MM.1S (cell line): ENCODE measurements at regions not wholly inside any gene's neighbourhood (a gene's known extent, or its start where the extent isn't known, plus 50 kb on each side); places are given as distances from the start of the nearest gene placed in this dataset.

Source experiments
- DNase-seq: peaks from one replicate; pipeline ENCODE4 v3.0.0-alpha.2; 2015
- H2AFZ ChIP-seq: fragments of 300-600 bp; sonication (generic); 2 replicates; pipeline ENCODE4 v1.6.0; 2016; ENCODE audit warnings: antibody characterized with exemption, low read length
- H3F3A ChIP-seq: fragments of 300-600 bp; sonication (generic); 2 replicates; pipeline ENCODE4 v1.6.1; 2016; ENCODE audit warnings: mild to moderate bottlenecking, antibody characterized with exemption, low read length, moderate library complexity, mixed read lengths; ENCODE audit not compliant: insufficient read depth
- H3K27ac ChIP-seq: fragments of 300-600 bp; sonication (generic); 2 replicates; pipeline ENCODE4 v1.5.1; 2016; ENCODE audit warnings: mild to moderate bottlenecking, low read length
- H3K27me3 ChIP-seq: fragments of 300-600 bp; sonication (generic); replicated peaks from 2 replicates; pipeline ENCODE4 v1.6.0; 2016; ENCODE audit warnings: low read length; ENCODE audit not compliant: insufficient read depth
- H3K36me3 ChIP-seq: fragments of 300-600 bp; sonication (generic); replicated peaks from 2 replicates; pipeline ENCODE4 v1.6.1; 2016; ENCODE audit warnings: mild to moderate bottlenecking, low read length, mixed read lengths; ENCODE audit not compliant: insufficient read depth
- H3K4me1 ChIP-seq: fragments of 300-600 bp; sonication (generic); 2 replicates; pipeline ENCODE4 v1.6.1; 2016; ENCODE audit warnings: low read length, mixed read lengths
- H3K4me2 ChIP-seq: fragments of 300-600 bp; sonication (generic); 2 replicates; pipeline ENCODE4 v1.6.0; 2016; ENCODE audit warnings: low read depth, low read length
- H3K4me3 ChIP-seq: fragments of 300-600 bp; sonication (generic); 2 replicates; pipeline ENCODE4 v1.5.1; 2016; ENCODE audit warnings: low read length, mixed read lengths
- H3K79me2 ChIP-seq: fragments of 300-600 bp; sonication (generic); 2 replicates; pipeline ENCODE4 v1.6.1; 2016; ENCODE audit warnings: mixed run types, low read length, mixed read lengths
- H3K9ac ChIP-seq: fragments of 300-600 bp; sonication (generic); 2 replicates; pipeline ENCODE4 v1.6.1; 2016; ENCODE audit warnings: low read length, mixed read lengths
- H3K9me2 ChIP-seq: fragments of 300-600 bp; sonication (generic); replicated peaks from 2 replicates; pipeline ENCODE4 v1.6.1; 2016; ENCODE audit warnings: mild to moderate bottlenecking, low read length, mixed read lengths; ENCODE audit not compliant: insufficient read depth
- H3K9me3 ChIP-seq: fragments of 300-600 bp; sonication (generic); replicated peaks from 2 replicates; pipeline ENCODE4 v1.6.1; 2016; ENCODE audit warnings: mild to moderate bottlenecking, low read length, mixed read lengths; ENCODE audit not compliant: insufficient read depth
- H4K20me1 ChIP-seq: fragments of 300-600 bp; sonication (generic); 2 replicates; pipeline ENCODE4 v1.6.1; 2016; ENCODE audit warnings: mild to moderate bottlenecking, low read length, moderate library complexity, mixed read lengths; ENCODE audit not compliant: insufficient read depth
- EZH2 ChIP-seq: fragments of 300-600 bp; sonication (generic); optimal IDR thresholded peaks from 2 replicates; pipeline ENCODE3; 2017; ENCODE audit warnings: low read depth, mild to moderate bottlenecking, antibody characterized with exemption, low read length, mixed read lengths
- EZH2phosphoT487 ChIP-seq: fragments of 300-600 bp; sonication (generic); IDR thresholded peaks from 2 replicates; pipeline ENCODE4 v1.6.1; 2018; ENCODE audit warnings: antibody characterized with exemption, low read length
- TF ChIP-seq, protein P1 (sequence below): fragments of 300-600 bp; sonication (generic); IDR thresholded peaks from 2 replicates; pipeline ENCODE4 v1.5.1; 2016; ENCODE audit warnings: antibody characterized with exemption, low read length, mixed read lengths

DNA sequence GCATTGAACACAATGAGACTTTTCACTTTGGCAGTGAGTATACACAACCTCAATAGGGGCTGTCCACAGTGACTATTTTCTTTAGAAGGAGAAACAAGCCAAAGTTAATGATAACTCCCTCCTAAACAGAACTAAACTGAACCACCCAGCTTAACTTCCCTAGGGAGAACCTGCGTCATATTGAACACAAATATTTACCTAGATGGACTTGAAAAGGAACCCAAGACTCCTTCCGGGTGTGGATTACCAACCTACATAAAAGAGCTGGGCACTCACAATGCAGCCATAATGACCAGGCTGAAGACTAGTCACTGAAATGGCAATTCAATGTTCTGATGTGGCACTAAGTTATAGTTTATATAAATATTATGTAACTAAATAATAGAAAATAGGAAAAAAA lies 160.6 kb downstream of the IBTK start:
- Histone ChIP-seq H3F3A (no peaks in the 10 kb centered on the region), H3K36me3 (no peaks in the 10 kb centered on the region), H3K9me2 (no peaks in the 10 kb centered on the region), H3K9ac (no peak overlapping the region), H3K4me2 (no peak overlapping the region), H3K9me3 (no peaks in the 10 kb centered on the region), H3K4me1 (no peaks in the 10 kb centered on the region), H3K27ac (no peak overlapping the region), H2AFZ (no peak overlapping the region), H3K79me2 (no peaks in the 10 kb centered on the region), H3K4me3 (no peak overlapping the region), H4K20me1 (no peaks in the 10 kb centered on the region), H3K27me3 (no peaks in the 10 kb centered on the region)
- DNase-seq, result no peak
- TF ChIP-seq, protein P1, sequence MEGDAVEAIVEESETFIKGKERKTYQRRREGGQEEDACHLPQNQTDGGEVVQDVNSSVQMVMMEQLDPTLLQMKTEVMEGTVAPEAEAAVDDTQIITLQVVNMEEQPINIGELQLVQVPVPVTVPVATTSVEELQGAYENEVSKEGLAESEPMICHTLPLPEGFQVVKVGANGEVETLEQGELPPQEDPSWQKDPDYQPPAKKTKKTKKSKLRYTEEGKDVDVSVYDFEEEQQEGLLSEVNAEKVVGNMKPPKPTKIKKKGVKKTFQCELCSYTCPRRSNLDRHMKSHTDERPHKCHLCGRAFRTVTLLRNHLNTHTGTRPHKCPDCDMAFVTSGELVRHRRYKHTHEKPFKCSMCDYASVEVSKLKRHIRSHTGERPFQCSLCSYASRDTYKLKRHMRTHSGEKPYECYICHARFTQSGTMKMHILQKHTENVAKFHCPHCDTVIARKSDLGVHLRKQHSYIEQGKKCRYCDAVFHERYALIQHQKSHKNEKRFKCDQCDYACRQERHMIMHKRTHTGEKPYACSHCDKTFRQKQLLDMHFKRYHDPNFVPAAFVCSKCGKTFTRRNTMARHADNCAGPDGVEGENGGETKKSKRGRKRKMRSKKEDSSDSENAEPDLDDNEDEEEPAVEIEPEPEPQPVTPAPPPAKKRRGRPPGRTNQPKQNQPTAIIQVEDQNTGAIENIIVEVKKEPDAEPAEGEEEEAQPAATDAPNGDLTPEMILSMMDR, result no peak
- TF ChIP-seq EZH2phosphoT487 (no peak), EZH2 (no peak)

DNA sequence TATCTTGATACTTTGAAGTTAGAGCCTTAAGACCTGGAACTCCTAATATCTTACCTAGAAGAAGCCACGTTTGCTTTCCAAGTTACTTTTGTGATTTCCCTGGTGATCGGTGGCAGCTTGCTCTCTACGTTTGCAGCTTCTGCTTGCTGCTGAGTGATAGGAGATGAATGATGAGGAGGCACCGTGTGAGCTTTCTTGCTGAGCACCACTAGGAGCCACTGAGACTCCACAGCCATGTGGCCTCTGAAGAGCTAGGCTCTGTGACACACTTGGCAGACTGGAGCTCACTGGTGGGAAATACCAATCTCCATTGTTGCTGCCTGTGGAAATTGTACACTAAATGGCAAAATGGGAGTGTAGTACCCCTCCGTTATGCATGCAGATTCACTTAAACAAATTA lies 161.8 kb downstream of the IBTK start:
- no peaks in the 10 kb centered on the region for H3K4me1 ChIP-seq
- H3K27ac ChIP-seq, result no peak overlapping the region
- no peaks in the 10 kb centered on the region for H3K9me2 ChIP-seq
- no peaks in the 10 kb centered on the region for H3K36me3 ChIP-seq
- TF ChIP-seq, protein P1, result no peak
- no peak for TF ChIP-seq EZH2phosphoT487
- no peak for TF ChIP-seq EZH2
- no peaks in the 10 kb centered on the region for H4K20me1 ChIP-seq
- H3K9ac ChIP-seq, result no peak overlapping the region
- DNase-seq, result no peak
- H2AFZ ChIP-seq, result no peak overlapping the region
- no peaks in the 10 kb centered on the region for H3F3A ChIP-seq
- no peaks in the 10 kb centered on the region for H3K79me2 ChIP-seq
- H3K4me2 ChIP-seq, result no peak overlapping the region
- no peak overlapping the region for H3K4me3 ChIP-seq
- H3K27me3 ChIP-seq, result no peaks in the 10 kb centered on the region
- no peaks in the 10 kb centered on the region for H3K9me3 ChIP-seq

DNA sequence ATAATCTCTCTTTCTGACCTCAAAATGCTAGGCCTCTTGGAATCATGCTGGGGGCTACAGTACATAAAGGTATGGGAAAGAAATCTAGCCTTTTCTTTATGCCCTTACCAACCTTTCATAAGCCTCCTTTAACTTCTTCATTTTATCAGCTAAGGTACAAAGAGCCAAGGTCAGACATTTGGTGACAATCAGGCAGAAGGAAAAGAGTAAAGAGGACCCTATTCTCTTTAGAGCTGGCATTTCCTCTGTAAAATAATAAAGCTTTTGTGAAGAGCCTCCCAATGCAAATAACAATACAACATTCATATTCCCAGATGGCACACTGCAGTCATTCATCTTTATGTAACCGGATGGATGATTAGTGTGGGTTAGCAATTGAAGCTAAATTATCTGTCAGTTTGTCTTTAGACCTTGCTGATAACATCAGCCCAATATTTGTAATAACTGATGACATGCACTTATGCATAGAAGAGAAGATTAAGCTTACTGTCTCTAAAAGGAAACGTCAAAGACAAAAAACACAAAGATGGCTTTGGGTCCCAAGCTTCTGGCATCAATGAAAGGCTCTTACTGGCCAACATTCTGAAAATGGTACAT lies 163.1 kb downstream of the IBTK start:
- Histone ChIP-seq H3K27ac (no peak overlapping the region), H3K9ac (no peak overlapping the region), H3K27me3 (no peaks in the 10 kb centered on the region), H2AFZ (no peak overlapping the region), H3K9me2 (no peaks in the 10 kb centered on the region), H3K4me2 (no peak overlapping the region), H3F3A (no peaks in the 10 kb centered on the region), H3K79me2 (no peaks in the 10 kb centered on the region), H3K36me3 (no peaks in the 10 kb centered on the region), H3K4me1 (no peaks in the 10 kb centered on the region), H3K9me3 (no peaks in the 10 kb centered on the region), H4K20me1 (no peaks in the 10 kb centered on the region), H3K4me3 (no peak overlapping the region)
- no peak for TF ChIP-seq EZH2
- TF ChIP-seq, protein P1, result no peak
- no peak for TF ChIP-seq EZH2phosphoT487
- DNase-seq, result no peak
